CD4-positive, alpha-beta memory T cell (primary cell): ENCODE measurements at regions not wholly inside any gene's neighbourhood (a gene's known extent, or its start where the extent isn't known, plus 50 kb on each side); places are given as distances from the start of the nearest gene placed in this dataset.
A peak's percentile ranks its signal among the peaks of the same experiment; 100 is the strongest.
"Not testable (repeated sequence)": the region's sequence is repeated elsewhere in the genome, so short reads cannot be mapped to it uniquely, and the experiment has no call there.

Experiments used
- CTCF ChIA-PET: fragments of 350-600 bp; sonication (Branson Sonifier 250); formaldehyde crosslinking; loops from one replicate; lab custom pipeline; 2021; ENCODE audit warnings: inconsistent platforms; ENCODE audit not compliant: partially characterized antibody; lab: Charles Lee
- POLR2A ChIA-PET: fragments of 350-600 bp; sonication (Branson Sonifier 250); formaldehyde crosslinking; loops from one replicate; lab custom pipeline; 2021; ENCODE audit not compliant: partially characterized antibody; lab: Charles Lee
- DNase-seq, 5 donors: peaks; one replicate each; pipeline versions ENCODE4 v3.0.0 to v3.0.0-alpha.2; 2020 to 2022; ENCODE audit warnings: mixed read lengths in 1 of 5
- H3K27ac ChIP-seq: one replicate; pipeline ENCODE4 v1.7.0; 2013; ENCODE audit warnings: low read depth, low read length
- H3K27me3 ChIP-seq: 2 replicates; pipeline ENCODE4 v1.7.0; 2013; ENCODE audit warnings: mild to moderate bottlenecking, low read length, moderate library complexity; ENCODE audit not compliant: insufficient read depth
- H3K36me3 ChIP-seq: 2 replicates; pipeline ENCODE4 v1.7.0; 2013; ENCODE audit warnings: mild to moderate bottlenecking, low read length, moderate library complexity; ENCODE audit not compliant: insufficient read depth
- H3K4me1 ChIP-seq: 2 replicates; pipeline ENCODE4 v1.7.0; 2013; ENCODE audit warnings: mild to moderate bottlenecking, low read length, moderate library complexity; ENCODE audit not compliant: insufficient read depth
- H3K4me3 ChIP-seq, 2 donors: one replicate each; pipeline ENCODE4 v1.7.0; 2013; ENCODE audit warnings: low read length in 2 of 2, mild to moderate bottlenecking in 1 of 2
- H3K9me3 ChIP-seq, 2 donors: one replicate each; pipeline ENCODE4 v1.7.0; 2013; ENCODE audit warnings: low read length in 2 of 2, control low read depth in 1 of 2; ENCODE audit not compliant: control insufficient read depth in 1 of 2
- H3K27ac Mint-ChIP-seq, 7 donors: one replicate each; pipeline ENCODE4 v1.8.0; 2020 to 2021; ENCODE audit warnings: mixed read lengths in 7 of 7, mild to moderate bottlenecking in 6 of 7, inconsistent platforms in 3 of 7, moderate library complexity in 3 of 7
- H3K27me3 Mint-ChIP-seq, 2 donors: one replicate each; pipeline ENCODE4 v1.8.0; 2020 to 2021; ENCODE audit warnings: mixed read lengths in 2 of 2
- H3K36me3 Mint-ChIP-seq, 2 donors: one replicate each; pipeline ENCODE4 v1.8.0; 2020 to 2021; ENCODE audit warnings: mixed read lengths in 2 of 2, inconsistent platforms in 1 of 2, mild to moderate bottlenecking in 1 of 2
- H3K4me1 Mint-ChIP-seq, 4 donors: one replicate each; pipeline ENCODE4 v1.8.0; 2020 to 2021; ENCODE audit warnings: mixed read lengths in 4 of 4, mild to moderate bottlenecking in 1 of 4
- H3K4me3 Mint-ChIP-seq, 8 donors: one replicate each; pipeline ENCODE4 v1.8.0; 2020 to 2021; ENCODE audit warnings: mixed read lengths in 8 of 8, mild to moderate bottlenecking in 7 of 8, moderate library complexity in 6 of 8, inconsistent platforms in 3 of 8
- H3K9me3 Mint-ChIP-seq, 8 donors: one replicate each; pipeline ENCODE4 v1.8.0; 2020 to 2021; ENCODE audit warnings: mixed read lengths in 8 of 8, mild to moderate bottlenecking in 5 of 8, inconsistent platforms in 3 of 8, moderate library complexity in 1 of 8
- intact Hi-C: fragments of 100-400 bp; cut with micrococcal nuclease; formaldehyde crosslinking; loops from one replicate; pipeline ENCODE4 v1.15.1; 2023

DNA sequence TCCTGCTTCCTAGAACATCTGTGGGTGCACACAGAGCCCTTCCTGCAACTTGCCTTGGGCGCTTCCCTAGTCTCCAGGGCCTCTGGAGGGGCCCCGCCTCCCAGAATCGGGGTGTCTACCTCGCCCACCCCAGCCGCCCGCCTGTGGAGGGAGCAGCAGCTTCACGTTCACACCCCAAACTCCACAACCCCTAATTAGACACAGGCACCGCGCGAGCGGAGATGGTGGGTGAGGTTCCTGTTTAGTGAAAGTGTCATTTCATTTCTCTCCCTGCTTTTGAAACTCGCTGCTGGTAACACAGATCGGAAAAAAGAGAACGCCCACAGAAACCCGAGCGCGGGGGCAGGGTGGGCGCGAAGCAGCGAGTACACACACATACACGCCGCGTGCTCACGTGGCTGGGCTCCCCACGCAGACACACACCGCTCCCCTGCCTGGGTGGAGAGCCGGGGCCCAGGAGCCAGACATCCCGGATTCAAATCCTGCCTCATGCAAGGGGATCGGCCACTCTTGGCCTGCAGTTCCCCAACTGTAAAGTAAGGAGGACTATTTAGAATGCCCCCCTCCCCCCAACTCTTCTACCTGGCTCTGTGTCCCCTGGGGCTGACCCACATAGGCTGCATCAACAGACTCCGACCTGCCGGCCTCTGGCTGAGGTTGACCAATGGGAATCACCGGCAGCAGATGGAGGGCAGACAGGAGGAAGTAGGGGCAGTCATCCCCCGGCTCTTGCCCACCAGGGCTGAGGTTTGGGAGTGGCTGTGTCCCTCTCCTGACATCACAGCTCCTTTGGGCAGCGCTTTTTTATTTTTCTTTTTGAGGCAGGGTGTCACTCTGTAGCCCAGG lies 79.2 kb upstream of the NCOR2 start:
- intact Hi-C loops: no loop called here
- H3K9me3 ChIP-seq: peaks cover 0 to 7% of the 10 kb centered on the region in 2 donors
- ChIA-PET POLR2A (no interaction called here), CTCF (interaction anchor here (1.3 kb wide), 1 partner anchor 118 kb away, joined by 3 read pairs; no protein-coding TSS in a partner anchor)
- H3K27me3 ChIP-seq: no peaks in the 10 kb centered on the region
- peaks cover 4 to 25% (median 13%) of the 10 kb centered on the region in 8 donors for H3K9me3 Mint-ChIP-seq
- peak overlapping the region; percentile 44 to 81 (median 68) for H3K4me3 Mint-ChIP-seq
- H3K4me1 ChIP-seq: peaks cover 7% of the 10 kb centered on the region
- H3K4me3 ChIP-seq: no peak overlapping the region
- no peak overlapping the region for H3K27ac ChIP-seq
- no peaks in the 10 kb centered on the region for H3K36me3 ChIP-seq
- H3K36me3 Mint-ChIP-seq: peaks cover 3 to 5% of the 10 kb centered on the region in 2 donors
- DNase-seq: peak in 1 of 5 donors; percentile 3
- no peaks in the 10 kb centered on the region for H3K27me3 Mint-ChIP-seq
- peak overlapping the region in 3 of 7 donors; percentile 42 to 62 (median 62) for H3K27ac Mint-ChIP-seq
- H3K4me1 Mint-ChIP-seq: peaks cover 7 to 24% (median 14%) of the 10 kb centered on the region in 4 donors

DNA sequence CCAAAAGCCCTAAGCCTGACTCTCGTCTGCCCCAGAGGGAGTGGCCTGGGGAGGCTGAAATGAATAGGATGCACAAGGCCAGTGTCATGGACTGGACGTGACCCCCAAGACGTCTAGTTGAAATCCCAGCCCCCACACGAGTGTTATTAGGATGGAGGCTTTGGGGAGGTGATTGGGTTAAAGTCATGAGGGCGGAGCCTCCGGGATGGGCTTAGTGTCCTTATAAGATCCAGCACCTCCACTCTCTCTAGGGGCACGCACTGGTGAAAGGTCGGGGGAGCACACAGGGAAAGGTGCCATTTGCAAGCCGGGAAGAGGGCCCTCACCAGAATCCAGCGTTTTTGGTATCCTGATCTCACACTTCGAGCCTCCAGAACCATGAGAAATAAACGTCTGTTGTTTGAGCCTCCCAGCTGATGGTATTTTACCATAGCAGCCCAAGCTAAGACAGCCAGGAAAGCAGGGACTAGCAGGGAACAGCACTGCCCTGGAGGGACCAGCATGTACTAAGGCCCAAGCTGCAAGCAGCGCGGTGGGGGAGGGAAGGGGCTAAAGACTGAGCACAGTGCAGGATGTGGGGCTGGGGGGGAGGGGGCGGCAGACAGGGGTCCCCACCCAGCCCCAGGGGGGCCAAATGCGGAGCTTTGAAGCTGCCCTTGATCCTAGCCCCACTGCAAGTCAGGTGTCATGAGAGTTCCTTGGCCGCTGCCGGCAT lies 78.3 kb upstream of the NCOR2 start:
- no peak overlapping the region for H3K27ac ChIP-seq
- no peaks in the 10 kb centered on the region for H3K27me3 ChIP-seq
- POLR2A ChIA-PET: interaction anchor here (1.2 kb wide), 1 partner anchor 9 kb away, joined by 3 read pairs; no protein-coding TSS in a partner anchor
- Mint-ChIP-seq H3K4me3 (peak overlapping the region in 5 of 8 donors; percentile 17 to 79 (median 49)), H3K9me3 (peaks cover 4 to 25% (median 13%) of the 10 kb centered on the region in 8 donors), H3K4me1 (peaks cover 7 to 24% (median 14%) of the 10 kb centered on the region in 4 donors), H3K27ac (no peak overlapping the region), H3K36me3 (peaks cover 3 to 5% of the 10 kb centered on the region in 2 donors), H3K27me3 (no peaks in the 10 kb centered on the region)
- intact Hi-C loops: no loop called here
- peaks cover 7% of the 10 kb centered on the region for H3K4me1 ChIP-seq
- CTCF ChIA-PET: interaction anchor here (1.3 kb wide), 1 partner anchor 119 kb away, joined by 3 read pairs; no protein-coding TSS in a partner anchor
- peaks cover 0 to 7% of the 10 kb centered on the region in 2 donors for H3K9me3 ChIP-seq
- H3K36me3 ChIP-seq: no peaks in the 10 kb centered on the region
- no peak for DNase-seq
- H3K4me3 ChIP-seq: no peak overlapping the region

DNA sequence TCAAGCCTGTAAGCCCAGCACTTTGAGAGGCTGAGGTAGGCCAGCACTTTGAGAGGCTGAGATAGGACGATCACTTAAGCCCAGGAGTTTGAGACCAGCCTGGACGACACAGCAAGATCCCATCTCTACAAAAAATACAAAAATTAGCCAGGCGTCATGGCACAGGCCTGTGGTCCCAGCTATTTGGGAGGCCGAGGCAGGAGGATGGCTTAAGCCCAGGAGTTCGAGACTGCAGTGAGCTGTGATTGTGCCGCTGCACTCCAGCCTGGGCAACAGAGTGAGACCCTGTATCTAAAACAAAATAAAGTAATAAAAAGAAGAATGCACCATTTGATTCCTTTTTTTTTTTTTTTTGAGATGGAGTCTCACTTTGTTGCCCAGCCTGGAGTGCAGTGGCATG lies 76.4 kb upstream of the NCOR2 start:
- H3K4me3 ChIP-seq, H3K27me3 Mint-ChIP-seq, H3K27ac Mint-ChIP-seq, DNase-seq, H3K36me3 ChIP-seq, H3K27me3 ChIP-seq, H3K4me1 ChIP-seq, H3K36me3 Mint-ChIP-seq, intact Hi-C loops, H3K27ac ChIP-seq, H3K9me3 ChIP-seq, CTCF ChIA-PET, H3K4me3 Mint-ChIP-seq, POLR2A ChIA-PET: not testable (repeated sequence)
- peaks cover under 1 to 16% (median 7%) of the 10 kb centered on the region in 8 donors for H3K9me3 Mint-ChIP-seq
- H3K4me1 Mint-ChIP-seq: peaks cover 7 to 24% (median 14%) of the 10 kb centered on the region in 4 donors

DNA sequence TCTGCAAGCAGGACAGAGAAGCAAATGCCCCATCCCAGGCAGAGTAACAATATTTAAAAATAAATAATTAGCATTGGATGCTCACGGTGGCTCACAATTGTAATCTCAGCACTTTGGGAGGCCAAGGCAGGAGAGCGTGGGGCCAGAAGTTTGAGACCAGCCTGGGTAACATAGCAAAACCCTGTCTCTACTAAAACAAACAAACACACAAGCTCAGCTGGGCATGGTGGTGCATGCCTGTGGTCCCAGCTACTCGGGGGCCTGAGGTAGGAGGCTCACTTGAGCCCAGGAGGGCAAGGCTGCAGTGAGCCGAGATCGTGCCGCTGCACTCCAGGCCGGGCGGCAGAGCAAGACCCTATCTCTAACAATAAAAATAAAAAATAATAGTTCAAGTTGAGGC lies 74.7 kb upstream of the NCOR2 start:
- no peak for DNase-seq
- CTCF ChIA-PET: no interaction called here
- no peaks in the 10 kb centered on the region for H3K36me3 Mint-ChIP-seq

DNA sequence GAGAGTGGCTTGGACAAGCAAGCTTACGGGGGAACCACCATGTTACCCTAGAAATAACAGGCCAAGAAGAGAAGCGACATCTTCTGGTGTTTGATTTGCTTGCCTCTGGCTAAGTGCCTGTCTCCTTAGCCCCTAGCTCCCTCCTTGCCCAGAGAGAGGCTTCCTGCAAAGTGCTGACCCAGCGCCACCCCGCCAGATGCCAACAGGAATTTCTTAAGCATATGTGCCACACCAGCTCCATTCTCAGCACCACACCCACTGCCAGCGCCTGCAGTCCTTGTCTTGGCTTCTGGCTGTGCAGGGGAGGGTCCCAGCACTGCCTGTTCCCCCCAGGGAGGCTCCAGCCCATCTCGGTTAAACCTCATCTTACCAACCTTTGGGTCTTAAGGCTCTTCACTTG lies 74.2 kb upstream of the NCOR2 start:
- DNase-seq: no peak
- Mint-ChIP-seq H3K4me3 (no peak overlapping the region), H3K36me3 (no peaks in the 10 kb centered on the region), H3K9me3 (peaks cover 0 to 4% (median 0%) of the 10 kb centered on the region in 8 donors), H3K4me1 (peaks cover 7 to 18% (median 12%) of the 10 kb centered on the region in 4 donors), H3K27me3 (no peaks in the 10 kb centered on the region), H3K27ac (no peak overlapping the region)
- Histone ChIP-seq H3K27me3 (no peaks in the 10 kb centered on the region), H3K9me3 (no peaks in the 10 kb centered on the region), H3K36me3 (no peaks in the 10 kb centered on the region), H3K4me1 (peaks cover 12% of the 10 kb centered on the region), H3K27ac (no peak overlapping the region), H3K4me3 (no peak overlapping the region)
- ChIA-PET POLR2A (no interaction called here), CTCF (interaction anchor here (1.6 kb wide), 1 partner anchor 21 kb away, joined by 3 read pairs; no protein-coding TSS in a partner anchor)
- intact Hi-C loops: no loop called here

More for the DNA sequence above, 74.7 kb upstream of the NCOR2 start:
- Histone ChIP-seq H3K27ac (no peak overlapping the region), H3K27me3 (no peaks in the 10 kb centered on the region), H3K9me3 (no peaks in the 10 kb centered on the region), H3K4me3 (no peak overlapping the region), H3K4me1 (peaks cover 7% of the 10 kb centered on the region), H3K36me3 (no peaks in the 10 kb centered on the region)
- Mint-ChIP-seq H3K27me3 (no peaks in the 10 kb centered on the region), H3K9me3 (peaks cover 0 to 5% (median 0%) of the 10 kb centered on the region in 8 donors), H3K4me3 (no peak overlapping the region), H3K27ac (no peak overlapping the region), H3K4me1 (peaks cover 5 to 17% (median 12%) of the 10 kb centered on the region in 4 donors)
- POLR2A ChIA-PET: no interaction called here
- intact Hi-C loops: no loop called here

DNA sequence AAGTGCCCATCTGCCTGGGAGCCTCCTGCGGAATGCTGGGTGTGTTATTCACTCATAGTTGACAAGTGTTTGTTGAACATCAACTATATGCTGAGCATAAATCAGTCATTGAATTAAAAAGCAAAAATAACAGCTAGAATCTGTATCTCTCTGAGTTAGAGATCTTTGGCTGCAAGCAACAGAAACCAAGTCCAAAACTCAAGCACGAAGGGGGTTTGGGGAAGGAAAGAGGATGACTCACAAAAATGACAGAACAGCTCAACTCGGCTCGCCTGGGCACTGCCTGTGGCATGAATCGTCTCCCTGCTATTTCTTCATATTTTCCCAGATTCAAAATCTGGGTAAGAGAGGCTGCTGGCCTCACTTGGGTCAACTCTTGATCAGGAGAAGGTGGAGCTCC lies 72.6 kb upstream of the NCOR2 start:
- Histone ChIP-seq H3K36me3 (no peaks in the 10 kb centered on the region), H3K4me1 (peaks cover 17% of the 10 kb centered on the region), H3K9me3 (no peaks in the 10 kb centered on the region), H3K27me3 (no peaks in the 10 kb centered on the region), H3K4me3 (no peak overlapping the region), H3K27ac (no peak overlapping the region)
- no peak for DNase-seq
- Mint-ChIP-seq H3K27ac (no peak overlapping the region), H3K27me3 (no peaks in the 10 kb centered on the region), H3K36me3 (no peaks in the 10 kb centered on the region), H3K4me1 (peaks cover 8 to 16% (median 12%) of the 10 kb centered on the region in 4 donors), H3K4me3 (no peak overlapping the region), H3K9me3 (peaks cover 0 to 4% (median 2%) of the 10 kb centered on the region in 8 donors)
- intact Hi-C loops: no loop called here
- ChIA-PET POLR2A (interaction anchor here (0.5 kb wide), 1 partner anchor 71 kb away, joined by 3 read pairs; no protein-coding TSS in a partner anchor), CTCF (interaction anchor here (1.6 kb wide), 1 partner anchor 22 kb away, joined by 3 read pairs; no protein-coding TSS in a partner anchor)
